NT2/D1 (cell line): ENCODE measurements at regions not wholly inside any gene's neighbourhood (a gene's known extent, or its start where the extent isn't known, plus 50 kb on each side); places are given as distances from the start of the nearest gene placed in this dataset.
"Not testable (repeated sequence)": the region's sequence is repeated elsewhere in the genome, so short reads cannot be mapped to it uniquely, and the experiment has no call there.

Experiments
- DNase-seq: peaks from one replicate; pipeline ENCODE4 v3.0.0-alpha.2; 2011; ENCODE audit warnings: low read depth, low spot score
- H3K27me3 ChIP-seq: 2 replicates; pipeline ENCODE4 v1.6.0; 2011; ENCODE audit warnings: mild to moderate bottlenecking; ENCODE audit not compliant: insufficient read length, insufficient read depth
- H3K36me3 ChIP-seq: 2 replicates; pipeline ENCODE4 v1.6.1; 2011; ENCODE audit warnings: mild to moderate bottlenecking, low read length, mixed read lengths; ENCODE audit not compliant: insufficient read depth, insufficient read length
- H3K4me1 ChIP-seq: 2 replicates; pipeline ENCODE4 v1.5.1; 2011; ENCODE audit not compliant: insufficient read depth, insufficient read length
- H3K4me3 ChIP-seq: 2 replicates; pipeline ENCODE4 v1.5.1; 2011; ENCODE audit warnings: low read depth; ENCODE audit not compliant: insufficient read length
- H3K9ac ChIP-seq: 2 replicates; pipeline ENCODE4 v1.6.0; 2011; ENCODE audit warnings: low read depth; ENCODE audit not compliant: insufficient read length
- H3K9me3 ChIP-seq: 2 replicates; pipeline ENCODE4 v1.5.1; 2011; ENCODE audit warnings: mild to moderate bottlenecking, low read length; ENCODE audit not compliant: insufficient read depth
- SUZ12 ChIP-seq: IDR thresholded peaks from 2 replicates; pipeline ENCODE4 v1.6.1; 2011; ENCODE audit not compliant: insufficient read length, insufficient read depth; ENCODE audit errors: extremely low read depth
- YY1 ChIP-seq: IDR thresholded peaks from 2 replicates; pipeline ENCODE4 v1.6.1; 2011; ENCODE audit not compliant: insufficient read length, insufficient read depth
- ZNF274 ChIP-seq: IDR thresholded peaks from 2 replicates; pipeline ENCODE4 v1.6.1; 2011; ENCODE audit warnings: mild to moderate bottlenecking, low read depth, low read length

- peaks cover 11% of the 10 kb centered on the region; the same call in 1 of the 2 replicates for H3K9me3 ChIP-seq
- H3K36me3 ChIP-seq: no peaks in the 10 kb centered on the region
- TF ChIP-seq YY1 (no peak), ZNF274 (no peak), SUZ12 (no peak)
- no peak overlapping the region for H3K9ac ChIP-seq
- no peaks in the 10 kb centered on the region for H3K4me1 ChIP-seq
- no peak for DNase-seq
- no peaks in the 10 kb centered on the region for H3K27me3 ChIP-seq
- H3K4me3 ChIP-seq: no peak overlapping the region
These were observed 622.1 kb downstream of the MAT2B start for GRCh38 chr5:164127527-164127926.

- H3K4me1 ChIP-seq: no peaks in the 10 kb centered on the region
- TF ChIP-seq SUZ12 (no peak), YY1 (no peak), ZNF274 (no peak)
- no peak overlapping the region for H3K9ac ChIP-seq
- no peaks in the 10 kb centered on the region for H3K27me3 ChIP-seq
- H3K36me3 ChIP-seq: no peaks in the 10 kb centered on the region
- H3K9me3 ChIP-seq: peaks cover 19% of the 10 kb centered on the region; the same call in 1 of the 2 replicates
- DNase-seq: no peak
- H3K4me3 ChIP-seq: no peak overlapping the region
These were observed 626.9 kb downstream of the MAT2B start for GRCh38 chr5:164132358-164132757.

DNA sequence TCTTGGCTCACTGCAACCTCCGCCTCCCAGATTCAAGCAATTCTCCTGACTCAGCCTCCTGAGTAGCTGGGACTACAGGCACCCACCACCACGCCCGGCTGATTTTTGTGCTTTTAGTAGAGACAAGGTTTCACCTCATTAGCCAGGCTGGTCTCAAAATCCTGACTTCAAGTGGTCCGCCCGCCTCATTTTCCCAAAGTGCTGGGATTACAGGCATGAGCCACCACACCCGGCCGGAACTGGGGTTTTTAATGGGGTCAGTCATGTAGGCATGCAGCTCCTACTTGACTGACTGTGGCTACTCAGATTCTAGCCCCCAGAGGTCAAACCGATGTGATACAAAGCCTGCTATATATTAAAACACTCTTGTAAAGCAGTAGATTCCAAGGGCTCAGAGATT lies 631.7 kb downstream of the MAT2B start:
- Histone ChIP-seq H3K9ac (no peak overlapping the region), H3K4me1 (no peaks in the 10 kb centered on the region), H3K27me3 (no peaks in the 10 kb centered on the region), H3K9me3 (peaks cover 12% of the 10 kb centered on the region; the same call in 1 of the 2 replicates), H3K36me3 (no peaks in the 10 kb centered on the region), H3K4me3 (no peak overlapping the region)
- TF ChIP-seq YY1: no peak
- DNase-seq: no peak

- DNase-seq: no peak
- H3K9me3 ChIP-seq: no peaks in the 10 kb centered on the region
- TF ChIP-seq SUZ12: no peak
- no peak for TF ChIP-seq ZNF274
- TF ChIP-seq YY1: no peak
These were observed 634.0 kb downstream of the MAT2B start for GRCh38 chr5:164139423-164139822.

GRCh38 chr5:164145458-164145857 lies 640.0 kb downstream of the MAT2B start:
- Histone ChIP-seq H3K4me3 (no peak overlapping the region), H3K4me1 (no peaks in the 10 kb centered on the region), H3K9ac (no peak overlapping the region), H3K27me3 (no peaks in the 10 kb centered on the region), H3K36me3 (no peaks in the 10 kb centered on the region), H3K9me3 (no peaks in the 10 kb centered on the region)
- DNase-seq: no peak
- no peak for TF ChIP-seq SUZ12
- TF ChIP-seq YY1: no peak
- no peak for TF ChIP-seq ZNF274

More at GRCh38 chr5:164139423-164139822, 634.0 kb downstream of the MAT2B start:
- Histone ChIP-seq H3K27me3 (no peaks in the 10 kb centered on the region), H3K9ac (no peak overlapping the region), H3K36me3 (no peaks in the 10 kb centered on the region), H3K4me3 (no peak overlapping the region), H3K4me1 (no peaks in the 10 kb centered on the region)

- no peak for DNase-seq
- TF ChIP-seq SUZ12 (no peak), YY1 (no peak), ZNF274 (no peak)
- Histone ChIP-seq H3K36me3 (no peaks in the 10 kb centered on the region), H3K9me3 (no peaks in the 10 kb centered on the region), H3K9ac (no peak overlapping the region), H3K4me1 (no peaks in the 10 kb centered on the region), H3K4me3 (no peak overlapping the region), H3K27me3 (no peaks in the 10 kb centered on the region)
These were observed 640.8 kb downstream of the MAT2B start for GRCh38 chr5:164146223-164146622.

DNA sequence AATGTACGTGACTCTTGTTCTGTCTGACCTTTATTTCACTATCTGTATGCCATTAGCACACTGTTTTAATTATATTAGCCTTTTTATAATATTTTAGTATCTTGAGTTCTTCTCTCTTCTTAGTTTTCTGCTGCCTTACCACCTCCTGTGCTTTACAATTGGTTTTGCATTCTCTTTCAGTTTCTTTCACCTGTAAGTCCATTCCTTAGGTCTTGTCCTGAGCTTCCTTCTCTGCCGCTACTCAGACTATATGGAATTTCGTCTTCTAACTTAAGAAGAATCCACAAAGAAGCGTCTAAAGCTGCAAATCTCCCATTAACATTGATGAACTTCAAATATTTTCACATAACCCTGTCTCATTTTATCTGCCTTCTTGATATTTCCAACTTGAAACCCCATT lies 642.9 kb downstream of the MAT2B start:
- H3K4me3 ChIP-seq: no peak overlapping the region
- H3K4me1 ChIP-seq: no peaks in the 10 kb centered on the region
- TF ChIP-seq ZNF274: no peak
- no peak for TF ChIP-seq SUZ12
- TF ChIP-seq YY1: no peak
- DNase-seq: no peak
- no peak overlapping the region for H3K9ac ChIP-seq
- no peaks in the 10 kb centered on the region for H3K36me3 ChIP-seq
- H3K9me3 ChIP-seq: no peaks in the 10 kb centered on the region
- no peaks in the 10 kb centered on the region for H3K27me3 ChIP-seq

DNA sequence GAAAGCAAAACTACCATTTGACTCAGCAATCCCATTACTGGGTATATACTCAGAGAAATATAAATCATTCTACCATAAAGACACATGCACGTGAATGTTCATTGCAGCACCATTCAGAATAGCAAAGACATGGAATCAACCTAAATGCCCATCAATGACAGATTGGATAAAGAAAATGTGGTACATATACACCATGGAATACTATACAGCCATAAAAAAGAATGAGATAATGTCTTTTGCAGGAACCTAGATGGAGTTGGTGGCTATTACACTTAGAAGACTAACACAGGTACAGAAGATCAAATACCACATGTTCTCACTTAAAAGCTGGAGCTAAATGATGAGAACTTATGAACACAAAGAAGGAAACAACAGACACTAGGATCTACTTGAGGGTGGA lies 647.1 kb downstream of the MAT2B start:
- DNase-seq, H3K4me3 ChIP-seq, H3K27me3 ChIP-seq, H3K4me1 ChIP-seq, H3K36me3 ChIP-seq, H3K9ac ChIP-seq, H3K9me3 ChIP-seq: not testable (repeated sequence)
